SU-DHL-6 (cell line): ENCODE measurements at regions not wholly inside any gene's neighbourhood (a gene's known extent, or its start where the extent isn't known, plus 50 kb on each side); places are given as distances from the start of the nearest gene placed in this dataset.

Experiments used
- H2AFZ ChIP-seq: fragments of 200-600 bp; sonication (generic); 2 replicates; pipeline ENCODE4 v1.6.1; 2014; ENCODE audit warnings: low read depth, mild to moderate bottlenecking, moderate library complexity, mixed read lengths, antibody characterized with exemption, low read length; ENCODE audit not compliant: severe bottlenecking
- H3F3A ChIP-seq: fragments of 200-600 bp; shearing (Covaris generic); 2 replicates; pipeline ENCODE4 v1.6.0; 2016; ENCODE audit warnings: antibody characterized with exemption, mild to moderate bottlenecking; ENCODE audit not compliant: insufficient read depth
- H3K27ac ChIP-seq: fragments of 200-600 bp; sonication (generic); 2 replicates; pipeline ENCODE4 v1.5.1; 2016; ENCODE audit warnings: low read depth, mild to moderate bottlenecking, low read length, moderate library complexity, mixed read lengths
- H3K27me3 ChIP-seq: fragments of 200-600 bp; sonication (generic), shearing (Covaris generic); 2 replicates; pipeline ENCODE4 v1.6.0; 2014; ENCODE audit warnings: mild to moderate bottlenecking, low read length
- H3K36me3 ChIP-seq: fragments of 200-600 bp; sonication (generic); 2 replicates; pipeline ENCODE4 v1.6.1; 2014; ENCODE audit warnings: mild to moderate bottlenecking, low read length, mixed read lengths
- H3K4me2 ChIP-seq: fragments of 300-600, 200-600 bp; shearing (Covaris generic), sonication (generic); 2 replicates; pipeline ENCODE4 v1.6.0; 2014; ENCODE audit warnings: low read length, low read depth, mild to moderate bottlenecking; ENCODE audit not compliant: poor library complexity, severe bottlenecking
- H3K4me3 ChIP-seq: fragments of 200-600 bp; sonication (generic); 2 replicates; pipeline ENCODE4 v1.5.1; 2014; ENCODE audit warnings: antibody characterized with exemption, low read length, mild to moderate bottlenecking, mixed read lengths; ENCODE audit not compliant: insufficient read depth, poor library complexity, severe bottlenecking
- H3K79me2 ChIP-seq: fragments of 200-600 bp; sonication (generic); 2 replicates; pipeline ENCODE4 v1.6.1; 2014; ENCODE audit warnings: mild to moderate bottlenecking, low read length, moderate library complexity; ENCODE audit not compliant: insufficient read depth
- H3K9ac ChIP-seq: fragments of 200-600 bp; sonication (generic); 2 replicates; pipeline ENCODE4 v1.7.0; 2014; ENCODE audit warnings: mild to moderate bottlenecking, low read length
- H3K9me2 ChIP-seq: fragments of 200-600 bp; sonication (generic); replicated peaks from 2 replicates; pipeline ENCODE4 v1.6.1; 2014; ENCODE audit warnings: low read length; ENCODE audit not compliant: insufficient read depth
- H3K9me3 ChIP-seq: fragments of 200-600 bp; sonication (generic); 2 replicates; pipeline ENCODE4 v1.6.1; 2014; ENCODE audit warnings: low read length, mixed read lengths; ENCODE audit not compliant: insufficient read depth
- H4K20me1 ChIP-seq: fragments of 200-600 bp; sonication (generic); 2 replicates; pipeline ENCODE4 v1.6.1; 2014; ENCODE audit warnings: low read depth, mild to moderate bottlenecking, antibody characterized with exemption, low read length, moderate library complexity, mixed read lengths
- CTCF ChIP-seq: fragments of 200-600 bp; sonication (generic); IDR thresholded peaks from one replicate; pipeline ENCODE4 v1.5.1; 2017; ENCODE audit warnings: antibody characterized with exemption, mild to moderate bottlenecking, low read length, moderate library complexity; ENCODE audit not compliant: insufficient read depth, poor library complexity, severe bottlenecking
- EZH2phosphoT487 ChIP-seq: fragments of 200-600 bp; sonication (generic), shearing (Covaris generic); conservative IDR thresholded peaks from 2 replicates; pipeline ENCODE4 v1.6.1; 2018; ENCODE audit warnings: mild to moderate bottlenecking, antibody characterized with exemption, low read length, moderate library complexity, mixed read lengths

- no peak for TF ChIP-seq EZH2phosphoT487
- TF ChIP-seq CTCF, result no peak
Measured at GRCh38 chr4:153045111-153045982, 109.2 kb downstream of the FHDC1 start.

GRCh38 chr4:153058671-153059060 lies 122.5 kb downstream of the FHDC1 start:
- Histone ChIP-seq H3K36me3 (no peaks in the 10 kb centered on the region), H3K9me2 (no peaks in the 10 kb centered on the region), H4K20me1 (no peaks in the 10 kb centered on the region), H3K27ac (no peak overlapping the region), H3K4me3 (no peak overlapping the region), H3K79me2 (no peaks in the 10 kb centered on the region), H3F3A (no peaks in the 10 kb centered on the region), H3K27me3 (no peaks in the 10 kb centered on the region), H2AFZ (no peak overlapping the region), H3K9me3 (no peaks in the 10 kb centered on the region), H3K4me2 (no peak overlapping the region), H3K9ac (no peak overlapping the region)
- no peak for TF ChIP-seq EZH2phosphoT487
- TF ChIP-seq CTCF, result no peak

More at GRCh38 chr4:153045111-153045982, 109.2 kb downstream of the FHDC1 start:
- H3K36me3 ChIP-seq, result no peaks in the 10 kb centered on the region
- no peak overlapping the region for H3K4me3 ChIP-seq
- H3K27me3 ChIP-seq, result no peaks in the 10 kb centered on the region
- H3K9me2 ChIP-seq, result no peaks in the 10 kb centered on the region
- H3F3A ChIP-seq, result no peaks in the 10 kb centered on the region
- H2AFZ ChIP-seq, result no peak overlapping the region
- H3K9ac ChIP-seq, result no peak overlapping the region
- no peak overlapping the region for H3K27ac ChIP-seq
- H3K4me2 ChIP-seq, result no peak overlapping the region
- H3K79me2 ChIP-seq, result no peaks in the 10 kb centered on the region
- no peaks in the 10 kb centered on the region for H4K20me1 ChIP-seq
- no peaks in the 10 kb centered on the region for H3K9me3 ChIP-seq

GRCh38 chr4:153060196-153060595 lies 124.1 kb downstream of the FHDC1 start:
- no peak overlapping the region for H3K4me2 ChIP-seq
- TF ChIP-seq EZH2phosphoT487 (no peak), CTCF (no peak)
- no peak overlapping the region for H3K27ac ChIP-seq

More at GRCh38 chr4:153060196-153060595, 124.1 kb downstream of the FHDC1 start:
- H3K9ac ChIP-seq, result no peak overlapping the region
- H2AFZ ChIP-seq, result no peak overlapping the region
- H3K27me3 ChIP-seq, result no peaks in the 10 kb centered on the region
- H3K79me2 ChIP-seq, result no peaks in the 10 kb centered on the region
- no peaks in the 10 kb centered on the region for H3K9me2 ChIP-seq
- no peaks in the 10 kb centered on the region for H3F3A ChIP-seq
- H3K4me3 ChIP-seq, result no peak overlapping the region
- H3K9me3 ChIP-seq, result no peaks in the 10 kb centered on the region
- H4K20me1 ChIP-seq, result no peaks in the 10 kb centered on the region
- no peaks in the 10 kb centered on the region for H3K36me3 ChIP-seq
